ENCODE measurements at regions not wholly inside any gene's neighbourhood (a gene's known extent, or its start where the extent isn't known, plus 50 kb on each side); places are given as distances from the start of the nearest gene placed in this dataset.
"Not testable (repeated sequence)": the region's sequence is repeated elsewhere in the genome, so short reads cannot be mapped to it uniquely, and the experiment has no call there.

GRCh38 chr21:19510653-19511052 lies 1107.1 kb upstream of the TMPRSS15 start:
- DNase-seq (ENCODE audit: low read depth in 2 of 2): no peak

- DNase-seq (ENCODE audit: low read depth in 2 of 2): no peak
Observed at GRCh38 chr21:19522381-19522780, 1118.8 kb upstream of the TMPRSS15 start.

- no peak for DNase-seq (ENCODE audit: low read depth in 2 of 2)
Observed at GRCh38 chr21:19523061-19523460, 1119.5 kb upstream of the TMPRSS15 start.

GRCh38 chr21:19523746-19524145 lies 1120.2 kb upstream of the TMPRSS15 start:
- no peak for DNase-seq (ENCODE audit: low read depth in 2 of 2)

- no peak for DNase-seq (ENCODE audit: low read depth in 2 of 2)
Observed at GRCh38 chr21:19529031-19529430, 1125.4 kb upstream of the TMPRSS15 start.

- DNase-seq (ENCODE audit: low read depth in 2 of 2): no peak
Observed at GRCh38 chr21:19535356-19535755, 1131.8 kb upstream of the TMPRSS15 start.

- no peak for DNase-seq (ENCODE audit: low read depth in 2 of 2)
Observed at GRCh38 chr21:19537116-19537515, 1133.5 kb upstream of the TMPRSS15 start.

GRCh38 chr21:19540287-19540686 lies 1136.7 kb upstream of the TMPRSS15 start:
- no peak for DNase-seq (ENCODE audit: low read depth in 2 of 2)

GRCh38 chr21:19541602-19542001 lies 1138.0 kb upstream of the TMPRSS15 start:
- DNase-seq (ENCODE audit: low read depth in 2 of 2): no peak

- DNase-seq (ENCODE audit: low read depth in 2 of 2): not testable (repeated sequence)
Observed at GRCh38 chr21:19544493-19544892, 1140.9 kb upstream of the TMPRSS15 start.

GRCh38 chr21:19547951-19548840 lies 1144.6 kb upstream of the TMPRSS15 start:
- no peak for DNase-seq (ENCODE audit: low read depth in 2 of 2)

GRCh38 chr21:19553919-19554615 lies 1150.5 kb upstream of the TMPRSS15 start:
- DNase-seq (ENCODE audit: low read depth in 2 of 2): no peak

- no peak for DNase-seq (ENCODE audit: low read depth in 2 of 2)
Observed at GRCh38 chr21:19557046-19557445, 1153.5 kb upstream of the TMPRSS15 start.

- DNase-seq (ENCODE audit: low read depth in 2 of 2): no peak
Observed at GRCh38 chr21:19557488-19557887, 1153.9 kb upstream of the TMPRSS15 start.

- DNase-seq (ENCODE audit: low read depth in 2 of 2): no peak
Observed at GRCh38 chr21:19565587-19565986, 1162.0 kb upstream of the TMPRSS15 start.

GRCh38 chr21:19566975-19567374 lies 1163.4 kb upstream of the TMPRSS15 start:
- DNase-seq (ENCODE audit: low read depth in 2 of 2): no peak

GRCh38 chr21:19577381-19577780 lies 1173.8 kb upstream of the TMPRSS15 start:
- no peak for DNase-seq (ENCODE audit: low read depth in 2 of 2)

- DNase-seq (ENCODE audit: low read depth in 2 of 2): no peak
Observed at GRCh38 chr21:19590044-19590443, 1186.5 kb upstream of the TMPRSS15 start.

- DNase-seq (ENCODE audit: low read depth in 2 of 2): no peak
Observed at GRCh38 chr21:19603011-19603593, 1199.5 kb upstream of the TMPRSS15 start.

GRCh38 chr21:19608101-19608621 lies 1204.6 kb upstream of the TMPRSS15 start:
- DNase-seq (ENCODE audit: low read depth in 2 of 2): no peak

GRCh38 chr21:19609611-19610010 lies 1206.0 kb upstream of the TMPRSS15 start:
- no peak for DNase-seq (ENCODE audit: low read depth in 2 of 2)

GRCh38 chr21:19621837-19622496 lies 1218.4 kb upstream of the TMPRSS15 start:
- no peak for DNase-seq (ENCODE audit: low read depth in 2 of 2)

Data from stimulated activated CD8-positive, alpha-beta memory T cell treated with anti-CD3 and anti-CD28 coated beads, Interleukin-2, amount 100 ng/mL, for 48 hours (primary cell).